A549 (cell line): ENCODE measurements at regions not wholly inside any gene's neighbourhood (a gene's known extent, or its start where the extent isn't known, plus 50 kb on each side); places are given as distances from the start of the nearest gene placed in this dataset.

Experiments
- ATAC-seq, 2 experiments: fragments of 200-7000 bp in 1 of 2; fragments of >200 bp in 1 of 2; cut with Nextera tagmentation in 1 of 2; cut with Tn5 transposase in 1 of 2; 3 replicates each; pipeline versions ENCODE4 v1.8.0 to v1.9.1; 2018 to 2020; ENCODE audit warnings: mild to moderate bottlenecking in 1 of 2, moderate library complexity in 1 of 2
- CTCF ChIA-PET: fragments of 300-600 bp; sonication (Branson Sonifier 250); formaldehyde crosslinking; extraction: SDS; loops from one replicate; lab custom pipeline; 2021; ENCODE audit warnings: antibody characterized with exemption, inconsistent platforms; lab: Yijun Ruan, JAX
- POLR2A ChIA-PET: fragments of 350-600 bp; formaldehyde crosslinking; extraction: SDS; loops from one replicate; lab custom pipeline; 2021; ENCODE audit warnings: antibody characterized with exemption, inconsistent platforms; lab: Yijun Ruan, JAX
- DNase-seq, 2 experiments: peaks; one replicate each; pipeline versions ENCODE4 v3.0.0 to v3.0.0-alpha.2; 2011 to 2016; ENCODE audit warnings: low read depth in 1 of 2, low spot score in 1 of 2
- FAIRE-seq: peaks from 2 replicates; lab custom pipeline; 2011; peaks lifted over from hg19 to GRCh38; lab: Jason Lieb, UNC
- H3K27ac ChIP-seq, 2 experiments: fragments of >200 bp; sonication (Bioruptor Twin); formaldehyde crosslinking; 3 replicates each; pipeline ENCODE4 v1.5.1; 2016 to 2017
- H3K4me1 ChIP-seq: fragments of >200 bp; sonication (Bioruptor Twin); formaldehyde crosslinking; 3 replicates; pipeline ENCODE4 v1.6.1; 2016
- H3K4me2 ChIP-seq: fragments of >200 bp; sonication (Bioruptor Twin); formaldehyde crosslinking; 3 replicates; pipeline ENCODE4 v1.6.1; 2016
- H3K4me3 ChIP-seq: fragments of >200 bp; sonication (Bioruptor Twin); formaldehyde crosslinking; 3 replicates; pipeline ENCODE4 v1.5.1; 2016
- H3K9me3 ChIP-seq: fragments of >200 bp; sonication (Bioruptor Twin); formaldehyde crosslinking; 3 replicates; pipeline ENCODE4 v1.6.1; 2016
- CBX2 ChIP-seq: fragments of 200-600 bp; sonication (generic); IDR thresholded peaks from 2 replicates; pipeline ENCODE4 v1.6.1; 2016; ENCODE audit warnings: low read depth, mild to moderate bottlenecking, borderline replicate concordance
- CBX8 ChIP-seq: fragments of 200-600 bp; sonication (generic); IDR thresholded peaks from 2 replicates; pipeline ENCODE4 v1.6.1; 2016
- CEBPB ChIP-seq, 2 experiments: fragments of >200 bp in 1 of 2; sonication (Bioruptor Twin) in 1 of 2; formaldehyde crosslinking in 1 of 2; IDR thresholded peaks; 2 replicates each; pipeline ENCODE4 v1.6.1; 2012 to 2016
- CHD4 ChIP-seq: fragments of 200-600 bp; sonication (generic); IDR thresholded peaks from 2 replicates; pipeline ENCODE4 v1.6.1; 2016; ENCODE audit warnings: antibody characterized with exemption, mild to moderate bottlenecking, borderline replicate concordance
- EHF ChIP-seq: fragments of 250-450 bp; sonication (Bioruptor Pico); IDR thresholded peaks from 2 replicates; pipeline ENCODE4 v1.5.0; 2020; ENCODE audit warnings: mild to moderate bottlenecking
- EHMT2 ChIP-seq: fragments of 200-600 bp; sonication (generic); IDR thresholded peaks from 2 replicates; pipeline ENCODE4 v1.6.1; 2016; ENCODE audit warnings: antibody characterized with exemption, low read depth, mild to moderate bottlenecking, moderate library complexity
- ELK1 ChIP-seq: fragments of 150-350 bp; IDR thresholded peaks from 2 replicates; pipeline ENCODE4 v1.6.1; 2014; ENCODE audit warnings: low read depth, mild to moderate bottlenecking, low read length
- EP300 ChIP-seq, 2 experiments: fragments of >200 bp; sonication (Bioruptor Twin); formaldehyde crosslinking; IDR thresholded peaks; 2 replicates in 1 of 2; 3 replicates in 1 of 2; pipeline ENCODE4 v1.6.1; 2016 to 2017
- HOXB13 ChIP-seq: fragments of 250-450 bp; sonication (Bioruptor Pico); IDR thresholded peaks from 2 replicates; pipeline ENCODE4 v1.5.0; 2020; ENCODE audit warnings: low read depth, mild to moderate bottlenecking, moderate library complexity
- HOXB5 ChIP-seq: fragments of 250-450 bp; sonication (Bioruptor Pico); IDR thresholded peaks from 2 replicates; pipeline ENCODE4 v1.5.0; 2020; ENCODE audit warnings: mild to moderate bottlenecking, moderate library complexity
- JUN ChIP-seq, 2 experiments: fragments of >200 bp; sonication (Bioruptor Twin); formaldehyde crosslinking; IDR thresholded peaks; 2 replicates in 1 of 2; 3 replicates in 1 of 2; pipeline ENCODE4 v1.6.1; 2016 to 2017
- MAZ ChIP-seq: fragments of 150-350 bp; IDR thresholded peaks from 2 replicates; pipeline ENCODE4 v1.6.1; 2014; ENCODE audit warnings: antibody characterized with exemption, low read depth, low read length, borderline replicate concordance
- MYC ChIP-seq: IDR thresholded peaks from 2 replicates; pipeline ENCODE4 v1.6.1; 2012; ENCODE audit warnings: mild to moderate bottlenecking, inconsistent platforms, low read length, improper control_type of control experiment, borderline replicate concordance
- NFE2L2 ChIP-seq: fragments of 150-350 bp; conservative IDR thresholded peaks from 2 replicates; pipeline ENCODE4 v1.6.1; 2014; ENCODE audit warnings: low read length
- POLR2A ChIP-seq: IDR thresholded peaks from 2 replicates; pipeline ENCODE4 v1.6.1; 2012; ENCODE audit warnings: mild to moderate bottlenecking, low read length
- RARB ChIP-seq: fragments of 250-450 bp; sonication (Bioruptor Pico); IDR thresholded peaks from 2 replicates; pipeline ENCODE4 v1.8.0; 2021; ENCODE audit warnings: mild to moderate bottlenecking, moderate library complexity
- RNF2 ChIP-seq: fragments of 200-600 bp; sonication (generic); IDR thresholded peaks from 2 replicates; pipeline ENCODE4 v1.6.1; 2016; ENCODE audit warnings: low read depth, mild to moderate bottlenecking, antibody characterized with exemption, moderate library complexity, borderline replicate concordance
- USF2 ChIP-seq: fragments of 450-650 bp; IDR thresholded peaks from 2 replicates; pipeline ENCODE4 v1.6.1; 2014; ENCODE audit warnings: antibody characterized with exemption
- WGBS: methylation state at CpG from one replicate; pipeline ENCODE4 v1.1.6; 2017; ENCODE audit errors: missing lambda C conversion rate; 5-methylcytosine and 5-hydroxymethylcytosine counted together
- TF ChIP-seq, protein P1 (sequence below): fragments of 200-600 bp; sonication (generic); IDR thresholded peaks from 2 replicates; pipeline ENCODE4 v1.6.1; 2016; ENCODE audit warnings: antibody characterized with exemption, mild to moderate bottlenecking, moderate library complexity
- TF ChIP-seq, protein P2 (sequence below): fragments of >200 bp; sonication (Bioruptor Twin); formaldehyde crosslinking; IDR thresholded peaks from 3 replicates; pipeline ENCODE4 v1.6.1; 2016
- TF ChIP-seq, protein P3 (sequence below): fragments of >200 bp; sonication (Bioruptor Twin); formaldehyde crosslinking; IDR thresholded peaks from 2 replicates; pipeline ENCODE4 v1.6.1; 2016
- TF ChIP-seq, protein P4 (sequence below): fragments of >200 bp; sonication (Bioruptor Twin); formaldehyde crosslinking; IDR thresholded peaks from 3 replicates; pipeline ENCODE4 v1.5.1; 2016
- TF ChIP-seq, protein P5 (sequence below): IDR thresholded peaks from 2 replicates; pipeline ENCODE4 v1.6.1; 2012

- WGBS = 48% methylated on average over 3 of the region's 3 CpGs
- CTCF ChIA-PET = no interaction called here
Observed at GRCh38 chr17:14514973-14515372, 214.1 kb downstream of the HS3ST3B1 start.

GRCh38 chr17:14513835-14514234, 213.0 kb downstream of the HS3ST3B1 start:
- Histone ChIP-seq H3K27ac (no peak overlapping the region), H3K4me2 (no peak overlapping the region), H3K9me3 (no peaks in the 10 kb centered on the region), H3K4me1 (no peaks in the 10 kb centered on the region), H3K4me3 (no peak overlapping the region)
- FAIRE-seq (no peak), DNase-seq (no peak), ATAC-seq (no peak)
- WGBS = 24% methylated on average over 3 of the region's 3 CpGs
- TF ChIP-seq HOXB13 = no peak
- TF ChIP-seq JUN (IDR thresholded peaks at IDR 0.05) = no peak
- no peak for TF ChIP-seq CBX2
- no peak for TF ChIP-seq HOXB5 (CRISPR knock-in tag)
- TF ChIP-seq, protein P1, sequence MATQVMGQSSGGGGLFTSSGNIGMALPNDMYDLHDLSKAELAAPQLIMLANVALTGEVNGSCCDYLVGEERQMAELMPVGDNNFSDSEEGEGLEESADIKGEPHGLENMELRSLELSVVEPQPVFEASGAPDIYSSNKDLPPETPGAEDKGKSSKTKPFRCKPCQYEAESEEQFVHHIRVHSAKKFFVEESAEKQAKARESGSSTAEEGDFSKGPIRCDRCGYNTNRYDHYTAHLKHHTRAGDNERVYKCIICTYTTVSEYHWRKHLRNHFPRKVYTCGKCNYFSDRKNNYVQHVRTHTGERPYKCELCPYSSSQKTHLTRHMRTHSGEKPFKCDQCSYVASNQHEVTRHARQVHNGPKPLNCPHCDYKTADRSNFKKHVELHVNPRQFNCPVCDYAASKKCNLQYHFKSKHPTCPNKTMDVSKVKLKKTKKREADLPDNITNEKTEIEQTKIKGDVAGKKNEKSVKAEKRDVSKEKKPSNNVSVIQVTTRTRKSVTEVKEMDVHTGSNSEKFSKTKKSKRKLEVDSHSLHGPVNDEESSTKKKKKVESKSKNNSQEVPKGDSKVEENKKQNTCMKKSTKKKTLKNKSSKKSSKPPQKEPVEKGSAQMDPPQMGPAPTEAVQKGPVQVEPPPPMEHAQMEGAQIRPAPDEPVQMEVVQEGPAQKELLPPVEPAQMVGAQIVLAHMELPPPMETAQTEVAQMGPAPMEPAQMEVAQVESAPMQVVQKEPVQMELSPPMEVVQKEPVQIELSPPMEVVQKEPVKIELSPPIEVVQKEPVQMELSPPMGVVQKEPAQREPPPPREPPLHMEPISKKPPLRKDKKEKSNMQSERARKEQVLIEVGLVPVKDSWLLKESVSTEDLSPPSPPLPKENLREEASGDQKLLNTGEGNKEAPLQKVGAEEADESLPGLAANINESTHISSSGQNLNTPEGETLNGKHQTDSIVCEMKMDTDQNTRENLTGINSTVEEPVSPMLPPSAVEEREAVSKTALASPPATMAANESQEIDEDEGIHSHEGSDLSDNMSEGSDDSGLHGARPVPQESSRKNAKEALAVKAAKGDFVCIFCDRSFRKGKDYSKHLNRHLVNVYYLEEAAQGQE = no peak
- no peak for TF ChIP-seq EP300 (IDR thresholded peaks at IDR 0.05)
- TF ChIP-seq EHF (CRISPR knock-in tag) = no peak
- TF ChIP-seq ELK1 = no peak
- TF ChIP-seq, protein P2, sequence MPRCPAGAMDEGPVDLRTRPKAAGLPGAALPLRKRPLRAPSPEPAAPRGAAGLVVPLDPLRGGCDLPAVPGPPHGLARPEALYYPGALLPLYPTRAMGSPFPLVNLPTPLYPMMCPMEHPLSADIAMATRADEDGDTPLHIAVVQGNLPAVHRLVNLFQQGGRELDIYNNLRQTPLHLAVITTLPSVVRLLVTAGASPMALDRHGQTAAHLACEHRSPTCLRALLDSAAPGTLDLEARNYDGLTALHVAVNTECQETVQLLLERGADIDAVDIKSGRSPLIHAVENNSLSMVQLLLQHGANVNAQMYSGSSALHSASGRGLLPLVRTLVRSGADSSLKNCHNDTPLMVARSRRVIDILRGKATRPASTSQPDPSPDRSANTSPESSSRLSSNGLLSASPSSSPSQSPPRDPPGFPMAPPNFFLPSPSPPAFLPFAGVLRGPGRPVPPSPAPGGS = no peak
- ChIA-PET POLR2A (no interaction called here), CTCF (no interaction called here)

More at GRCh38 chr17:14514973-14515372, 214.1 kb downstream of the HS3ST3B1 start:
- DNase-seq (peak in 1 of 2 experiments; percentile 27), ATAC-seq (peak; percentile 48 to 64; a peak in 3 of 6 replicates), FAIRE-seq (no peak)
- Histone ChIP-seq H3K9me3 (no peaks in the 10 kb centered on the region), H3K4me2 (no peak overlapping the region), H3K27ac (no peak overlapping the region), H3K4me1 (no peaks in the 10 kb centered on the region), H3K4me3 (no peak overlapping the region)
- POLR2A ChIA-PET = no interaction called here
- TF ChIP-seq, protein P3, sequence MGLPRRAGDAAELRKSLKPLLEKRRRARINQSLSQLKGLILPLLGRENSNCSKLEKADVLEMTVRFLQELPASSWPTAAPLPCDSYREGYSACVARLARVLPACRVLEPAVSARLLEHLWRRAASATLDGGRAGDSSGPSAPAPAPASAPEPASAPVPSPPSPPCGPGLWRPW = no peak
- no peak for TF ChIP-seq HOXB13
- TF ChIP-seq CBX8 = no peak
- no peak for TF ChIP-seq MAZ
- TF ChIP-seq CEBPB (IDR thresholded peaks at IDR 0.05) = no peak
- TF ChIP-seq MYC = no peak
- TF ChIP-seq USF2 = no peak
- TF ChIP-seq RNF2 = no peak
- no peak for TF ChIP-seq ELK1
- TF ChIP-seq NFE2L2 = no peak
- TF ChIP-seq EHMT2 = no peak
- TF ChIP-seq, protein P4, sequence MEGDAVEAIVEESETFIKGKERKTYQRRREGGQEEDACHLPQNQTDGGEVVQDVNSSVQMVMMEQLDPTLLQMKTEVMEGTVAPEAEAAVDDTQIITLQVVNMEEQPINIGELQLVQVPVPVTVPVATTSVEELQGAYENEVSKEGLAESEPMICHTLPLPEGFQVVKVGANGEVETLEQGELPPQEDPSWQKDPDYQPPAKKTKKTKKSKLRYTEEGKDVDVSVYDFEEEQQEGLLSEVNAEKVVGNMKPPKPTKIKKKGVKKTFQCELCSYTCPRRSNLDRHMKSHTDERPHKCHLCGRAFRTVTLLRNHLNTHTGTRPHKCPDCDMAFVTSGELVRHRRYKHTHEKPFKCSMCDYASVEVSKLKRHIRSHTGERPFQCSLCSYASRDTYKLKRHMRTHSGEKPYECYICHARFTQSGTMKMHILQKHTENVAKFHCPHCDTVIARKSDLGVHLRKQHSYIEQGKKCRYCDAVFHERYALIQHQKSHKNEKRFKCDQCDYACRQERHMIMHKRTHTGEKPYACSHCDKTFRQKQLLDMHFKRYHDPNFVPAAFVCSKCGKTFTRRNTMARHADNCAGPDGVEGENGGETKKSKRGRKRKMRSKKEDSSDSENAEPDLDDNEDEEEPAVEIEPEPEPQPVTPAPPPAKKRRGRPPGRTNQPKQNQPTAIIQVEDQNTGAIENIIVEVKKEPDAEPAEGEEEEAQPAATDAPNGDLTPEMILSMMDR = no peak
- TF ChIP-seq, protein P5, sequence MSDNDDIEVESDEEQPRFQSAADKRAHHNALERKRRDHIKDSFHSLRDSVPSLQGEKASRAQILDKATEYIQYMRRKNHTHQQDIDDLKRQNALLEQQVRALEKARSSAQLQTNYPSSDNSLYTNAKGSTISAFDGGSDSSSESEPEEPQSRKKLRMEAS = no peak
- TF ChIP-seq POLR2A = no peak
- TF ChIP-seq CHD4 = no peak
- TF ChIP-seq RARB = no peak
- no peak for TF ChIP-seq JUN (IDR thresholded peaks at IDR 0.05)
